HPDE6-E6E7 (cell line): ENCODE measurements at regions not wholly inside any gene's neighbourhood (a gene's known extent, or its start where the extent isn't known, plus 50 kb on each side); places are given as distances from the start of the nearest gene placed in this dataset.
"Not testable (repeated sequence)": the region's sequence is repeated elsewhere in the genome, so short reads cannot be mapped to it uniquely, and the experiment has no call there.

ENCODE experiments used
- DNase-seq: peaks from one replicate; pipeline ENCODE4 v3.0.0; 2011; ENCODE audit warnings: missing footprints; ENCODE audit errors: extremely low spot score

DNA sequence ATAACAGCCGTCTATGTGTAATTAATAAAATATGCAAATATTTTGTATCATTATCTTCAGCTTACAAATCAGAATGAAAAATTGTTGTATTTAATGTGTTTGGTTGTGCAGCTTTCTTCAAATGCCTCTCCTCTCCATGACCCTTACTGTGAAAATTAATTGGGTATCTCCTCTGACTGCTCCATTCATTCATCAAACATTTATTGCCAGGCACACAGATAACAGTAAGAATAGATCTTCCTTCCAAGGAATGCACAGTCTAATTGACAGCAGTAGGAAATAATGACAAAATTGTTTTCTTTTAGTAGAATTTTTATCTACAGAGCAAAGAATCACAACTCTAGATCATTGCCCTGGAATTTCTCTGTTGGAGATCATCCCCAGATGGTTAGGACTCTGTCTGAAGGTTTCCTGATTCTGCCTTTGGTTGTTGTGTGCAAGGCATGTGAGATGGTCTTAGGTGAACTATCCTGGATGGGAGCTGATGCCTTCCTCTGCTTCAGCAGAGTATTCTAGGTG, 395.0 kb upstream of the FAT1 start:
- no peak for DNase-seq

DNA sequence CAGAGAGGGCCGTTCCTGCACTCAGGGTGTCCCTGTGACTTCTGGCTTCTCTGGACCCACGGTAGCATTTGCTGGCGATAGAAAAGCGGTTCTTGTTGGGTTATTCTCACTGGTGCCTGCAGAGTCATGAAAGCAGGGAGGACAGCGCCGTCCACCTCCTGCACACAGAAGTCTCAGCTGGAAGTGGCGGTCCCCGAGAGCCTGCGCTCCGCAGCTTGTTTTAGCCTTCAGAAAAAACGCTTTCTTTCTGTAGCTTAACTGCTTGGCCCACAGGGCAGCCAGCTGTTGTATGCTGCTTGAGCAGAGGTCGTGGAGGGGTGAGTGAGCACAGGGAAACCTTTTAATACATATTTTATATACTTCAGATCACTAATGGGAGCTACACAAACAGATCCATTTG, 400.7 kb upstream of the FAT1 start:
- no peak for DNase-seq

DNA sequence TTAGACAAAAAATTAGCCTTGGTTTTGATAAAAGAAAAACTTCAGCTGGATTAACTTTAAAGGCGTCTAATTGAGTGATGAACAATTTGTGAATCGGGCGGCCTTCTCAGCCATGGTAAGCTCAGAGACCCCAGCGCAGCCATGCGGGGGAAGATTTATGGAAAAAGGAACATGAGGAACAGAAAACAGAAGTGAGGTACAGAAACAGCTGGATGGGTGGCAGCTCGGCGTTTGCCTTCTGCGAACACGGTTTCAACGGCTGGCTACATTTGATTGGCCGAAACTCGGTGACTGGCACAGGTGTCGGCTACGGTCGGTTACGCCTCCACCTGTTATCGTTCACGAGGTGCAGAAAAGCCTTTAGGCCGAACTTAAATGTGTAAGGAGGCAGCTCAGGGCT, 401.4 kb upstream of the FAT1 start:
- no peak for DNase-seq

DNA sequence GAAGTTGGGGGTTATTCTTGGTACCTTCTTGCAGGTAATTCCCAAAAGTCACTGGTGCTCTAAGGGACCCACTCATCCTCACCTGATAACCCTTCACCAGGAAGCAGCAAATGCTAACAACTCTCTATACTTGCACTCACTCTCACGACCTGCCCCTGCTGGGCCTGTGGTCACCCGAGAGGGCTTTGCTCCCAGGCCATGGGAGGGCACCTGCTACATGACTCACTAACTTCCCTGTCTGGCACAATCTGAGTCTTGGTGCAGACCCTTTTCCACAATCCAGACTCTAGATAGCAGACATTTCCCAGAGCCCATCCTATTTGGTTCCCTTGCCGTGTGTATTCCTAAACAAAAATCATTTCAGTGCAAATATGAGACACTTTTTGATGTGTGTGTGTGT, 403.8 kb upstream of the FAT1 start:
- no peak for DNase-seq

DNA sequence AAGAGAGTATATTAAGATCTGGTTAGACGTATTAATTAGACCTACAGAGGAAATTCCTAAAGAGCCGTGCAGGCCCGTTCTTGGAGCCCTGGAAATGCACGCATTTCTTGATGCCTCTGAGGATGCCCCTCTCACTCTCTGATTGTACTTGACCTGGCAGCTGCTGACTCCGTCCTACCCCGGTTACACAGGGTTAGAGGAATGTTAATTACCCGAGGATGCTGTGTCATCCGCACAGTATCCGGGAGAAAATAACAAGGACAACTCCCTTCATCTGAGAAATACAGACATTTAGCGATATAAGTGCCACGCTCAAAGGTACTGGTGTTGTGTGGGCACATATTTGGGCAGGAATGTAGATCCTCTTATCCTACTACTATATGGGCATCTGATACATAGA, 404.6 kb upstream of the FAT1 start:
- DNase-seq: peak; percentile 86

DNA sequence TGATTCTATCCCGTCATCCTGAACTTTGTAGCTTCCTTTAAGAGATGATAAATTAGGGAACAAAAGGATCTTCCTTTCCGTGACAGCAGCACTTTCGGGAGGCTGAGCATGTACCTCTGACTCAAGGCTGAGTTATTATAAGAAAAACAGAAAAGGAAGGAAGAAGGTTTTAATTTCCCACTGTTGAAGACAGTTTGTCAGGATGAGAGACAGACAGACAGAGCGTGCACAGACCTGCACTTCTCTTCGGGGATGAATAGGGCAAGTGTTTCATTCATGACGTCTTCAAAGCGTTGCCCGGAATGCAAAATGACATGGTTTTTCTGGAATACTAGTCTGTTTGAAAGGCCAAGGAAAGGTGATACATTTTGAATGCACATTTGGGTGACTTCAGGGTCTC, 405.3 kb upstream of the FAT1 start:
- DNase-seq: peak; percentile 46

DNA sequence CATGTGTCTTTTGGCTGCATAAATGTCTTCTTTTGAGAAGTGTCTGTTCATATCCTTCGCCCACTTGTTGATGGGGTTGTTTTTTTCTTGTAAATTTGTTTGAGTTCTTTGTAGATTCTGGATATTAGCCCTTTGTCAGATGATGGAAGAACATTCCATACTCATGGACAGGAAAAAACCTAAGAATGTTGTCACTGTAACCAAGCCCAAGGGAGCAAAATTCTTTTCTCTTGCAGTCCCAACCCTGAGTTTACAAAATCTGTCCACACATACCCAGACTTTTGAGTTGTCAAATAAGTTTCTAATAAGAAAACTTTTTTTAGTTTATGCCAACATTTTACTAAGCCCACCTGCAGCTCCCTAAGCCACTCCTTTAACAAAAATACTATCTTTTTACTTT, 408.2 kb upstream of the FAT1 start:
- not testable (repeated sequence) for DNase-seq

DNA sequence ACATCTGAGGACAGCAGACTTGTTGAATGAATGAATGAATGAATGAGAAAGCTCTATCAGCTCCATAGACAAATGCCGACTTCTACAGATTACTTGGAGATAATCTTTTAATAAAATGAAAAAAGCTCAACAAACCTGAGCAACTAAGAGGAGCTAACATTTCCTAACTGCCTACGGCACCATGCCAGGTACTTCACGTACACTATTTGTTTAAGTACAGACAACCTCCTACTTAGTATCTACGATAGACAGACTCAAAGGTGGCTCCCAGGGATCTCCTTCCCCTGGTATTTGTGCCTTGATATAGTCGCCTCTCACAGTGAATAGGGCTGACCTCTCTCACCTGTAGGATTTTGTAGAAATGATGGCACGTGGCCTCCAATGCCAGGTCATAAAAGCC, 412.2 kb upstream of the FAT1 start:
- no peak for DNase-seq

DNA sequence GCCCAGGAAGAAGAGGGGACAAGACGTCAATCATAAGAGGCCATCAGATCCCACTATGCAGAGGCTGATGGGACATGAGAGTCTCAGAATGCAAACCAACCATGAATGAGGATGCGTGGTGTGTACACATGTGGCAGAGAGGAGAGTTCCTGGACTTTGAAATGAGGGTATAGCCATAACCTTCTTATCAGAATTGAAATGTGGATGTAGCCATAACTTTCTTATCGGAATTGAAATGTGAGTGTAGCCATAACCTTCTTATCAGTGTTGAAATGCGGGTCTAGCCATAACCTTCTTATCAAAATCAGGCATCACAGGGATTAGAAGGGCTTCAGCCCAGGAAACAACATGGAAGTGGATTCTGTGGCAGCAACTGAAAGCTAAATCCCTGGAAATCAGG, 415.5 kb upstream of the FAT1 start:
- no peak for DNase-seq

DNA sequence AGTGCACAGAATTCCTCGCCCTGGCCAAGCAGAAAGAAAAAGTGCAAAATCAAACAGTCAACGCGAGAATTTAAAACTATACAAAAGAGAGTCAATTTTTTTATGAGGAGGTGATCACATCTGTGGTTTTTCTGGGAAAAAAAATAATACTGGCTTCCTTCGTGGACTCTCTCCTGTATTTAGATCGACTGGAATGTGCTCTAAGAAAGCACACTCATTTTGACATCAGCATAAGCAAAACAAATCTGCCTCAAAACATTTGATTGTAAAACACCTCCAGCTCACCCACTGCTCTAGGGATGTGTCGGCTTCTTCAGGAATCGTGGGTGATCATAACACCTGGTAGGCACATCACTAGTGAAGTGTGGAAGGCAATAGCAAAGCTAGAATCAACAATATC, 417.4 kb upstream of the FAT1 start:
- no peak for DNase-seq

DNA sequence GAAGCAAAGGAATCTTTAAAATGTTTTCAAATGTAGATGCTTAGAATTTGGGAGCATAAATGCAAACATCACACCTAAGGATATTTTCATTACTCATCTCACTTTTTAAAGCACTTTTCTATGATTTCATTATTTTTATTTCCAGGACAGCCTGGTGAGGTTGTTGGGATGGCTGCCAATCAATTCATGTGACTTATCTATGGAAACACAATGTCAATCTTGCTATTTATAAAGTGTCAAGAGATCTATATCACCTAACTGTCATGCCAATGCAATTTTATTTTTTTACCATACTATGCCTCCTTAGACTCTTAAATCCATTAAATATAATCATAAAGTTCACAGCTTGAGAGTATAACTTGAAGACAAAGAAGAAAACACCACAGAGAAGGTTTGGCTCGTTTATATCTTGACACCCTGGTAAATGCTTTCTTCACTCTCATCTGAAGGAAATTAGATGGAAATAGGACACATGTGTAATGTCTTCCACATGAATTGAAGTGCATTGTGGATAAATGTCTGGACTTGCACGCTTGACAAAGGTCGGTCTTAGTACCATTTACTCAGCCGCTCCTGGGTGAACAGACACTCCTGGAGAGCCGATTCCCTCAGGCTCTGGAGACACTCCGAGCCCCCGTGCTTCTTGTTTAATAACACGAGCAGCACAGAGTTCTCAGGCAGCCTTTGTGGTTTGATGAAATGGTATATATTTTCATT, 425.7 kb upstream of the FAT1 start:
- no peak for DNase-seq

DNA sequence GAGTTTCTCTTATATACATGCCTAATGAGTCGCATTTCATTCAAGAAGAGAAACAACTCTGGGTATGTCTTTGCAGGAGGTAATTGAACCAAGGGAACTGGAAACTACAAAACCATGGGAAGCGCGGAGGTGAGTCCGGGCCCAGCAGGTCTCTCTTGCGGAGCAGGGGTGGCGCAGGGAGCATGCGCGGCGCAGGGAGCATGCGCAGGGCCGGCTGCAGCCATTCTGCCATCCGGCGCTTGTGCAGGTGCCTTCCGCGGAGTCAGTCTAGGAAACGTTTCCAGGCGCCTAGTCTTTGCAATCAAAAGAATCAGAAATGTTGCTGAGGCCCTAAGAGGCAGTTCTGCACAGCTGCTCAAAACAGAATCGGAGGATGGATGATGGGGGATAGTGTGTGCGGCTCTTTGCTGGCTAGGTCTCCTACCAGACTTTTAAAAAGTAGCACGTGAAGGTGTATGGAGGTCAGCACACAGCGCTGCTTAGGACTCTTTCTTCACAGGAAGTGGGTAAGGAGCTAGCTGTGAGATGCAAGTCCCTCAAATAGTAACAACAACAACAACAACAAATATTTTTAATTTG, 433.8 kb upstream of the FAT1 start:
- no peak for DNase-seq

DNA sequence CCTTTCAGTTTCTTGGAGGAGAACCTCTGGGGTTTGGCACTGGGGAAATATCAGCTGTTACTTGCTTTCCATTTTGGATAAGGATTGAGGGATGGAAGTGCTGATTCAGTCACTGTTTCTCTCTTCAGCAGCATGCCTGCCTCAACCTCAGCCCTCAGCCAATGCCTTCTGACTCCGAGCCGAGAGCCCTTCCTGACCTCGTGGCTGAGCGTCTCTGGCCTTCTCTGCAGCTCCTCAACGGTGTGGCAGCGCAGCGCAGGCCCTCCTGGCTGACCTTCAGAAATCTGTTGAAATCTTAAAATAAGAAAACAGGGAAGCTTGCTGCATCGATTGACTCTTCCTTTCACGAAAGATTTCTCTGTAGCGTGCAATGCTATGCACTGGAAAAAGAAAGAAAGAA, 434.3 kb upstream of the FAT1 start:
- DNase-seq: no peak

DNA sequence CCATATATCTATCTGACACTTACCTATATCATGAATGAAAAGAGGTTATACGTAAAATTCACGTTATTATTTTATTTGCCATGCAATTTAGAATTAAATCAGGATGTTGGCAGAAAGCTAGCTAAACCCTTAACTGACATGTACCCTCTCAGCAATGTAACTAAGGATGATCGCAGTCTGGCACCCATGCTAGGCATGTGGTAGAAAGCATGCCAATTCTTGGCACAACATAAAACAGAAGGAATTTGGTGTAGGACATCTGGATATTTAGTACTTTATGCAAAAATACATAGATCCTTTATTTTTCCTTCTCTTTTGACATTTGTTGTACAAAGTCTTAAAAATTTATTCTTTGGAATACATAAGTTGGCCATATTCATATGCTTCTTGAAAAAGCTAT, 436.8 kb upstream of the FAT1 start:
- no peak for DNase-seq

DNA sequence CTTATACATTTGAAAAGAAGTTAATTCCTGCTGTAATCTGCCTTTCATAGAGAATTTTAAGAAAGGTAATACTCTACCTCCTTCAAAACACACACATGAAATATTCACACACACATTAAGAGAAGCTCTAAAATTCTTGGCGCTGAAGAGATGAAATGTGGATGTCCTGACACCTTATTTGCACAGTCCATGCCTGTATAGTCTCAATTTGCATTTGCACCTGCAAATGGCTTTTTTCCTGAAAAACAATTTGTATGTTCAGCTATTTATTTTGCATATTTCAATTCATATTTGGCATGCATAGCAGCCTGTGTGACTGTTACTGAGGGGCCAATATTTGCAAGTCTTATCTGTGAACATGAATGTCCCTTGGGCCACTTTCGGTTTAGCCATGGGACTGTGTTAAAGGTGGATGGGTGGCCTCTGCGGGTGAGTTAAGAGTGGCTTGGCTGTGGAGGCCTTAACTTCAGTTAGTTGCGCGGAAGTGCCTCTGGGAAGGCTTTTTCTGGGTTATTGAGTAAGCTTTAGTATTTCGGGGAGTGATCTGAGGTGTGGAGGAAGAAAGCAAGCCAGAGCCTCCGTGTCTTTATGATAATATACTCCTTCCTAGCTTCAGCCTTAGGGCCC, 443.3 kb upstream of the FAT1 start:
- no peak for DNase-seq

DNA sequence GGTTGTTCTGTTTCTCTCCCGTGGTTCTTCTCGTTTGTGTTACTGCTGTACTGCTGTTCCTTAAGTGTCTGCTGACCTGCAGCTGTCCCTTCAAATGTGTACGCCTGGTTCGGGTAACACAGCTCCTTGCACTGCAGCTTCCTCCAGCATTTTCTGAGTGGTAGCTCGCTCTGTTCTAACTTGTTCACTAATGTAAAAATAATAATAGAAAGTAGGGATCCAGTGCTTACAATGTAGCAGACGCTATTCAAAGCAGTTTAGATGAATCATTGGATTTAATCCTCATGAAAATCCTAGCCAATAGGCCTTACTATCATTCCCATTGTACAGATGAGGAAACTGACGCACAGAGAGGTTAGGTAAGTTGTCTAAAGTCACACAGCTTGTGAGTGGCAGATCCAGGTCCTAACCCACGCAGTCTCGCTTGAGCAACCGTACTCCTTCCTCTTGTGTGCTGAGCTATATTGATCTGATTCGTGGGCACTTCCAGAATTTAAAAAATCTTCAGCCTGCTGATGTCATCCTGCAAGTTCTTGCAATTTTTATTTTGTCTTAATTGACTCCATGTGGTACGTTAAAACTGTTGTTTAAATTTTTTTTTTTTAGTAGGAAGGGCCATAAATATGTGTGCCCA, 448.2 kb upstream of the FAT1 start:
- DNase-seq: no peak

DNA sequence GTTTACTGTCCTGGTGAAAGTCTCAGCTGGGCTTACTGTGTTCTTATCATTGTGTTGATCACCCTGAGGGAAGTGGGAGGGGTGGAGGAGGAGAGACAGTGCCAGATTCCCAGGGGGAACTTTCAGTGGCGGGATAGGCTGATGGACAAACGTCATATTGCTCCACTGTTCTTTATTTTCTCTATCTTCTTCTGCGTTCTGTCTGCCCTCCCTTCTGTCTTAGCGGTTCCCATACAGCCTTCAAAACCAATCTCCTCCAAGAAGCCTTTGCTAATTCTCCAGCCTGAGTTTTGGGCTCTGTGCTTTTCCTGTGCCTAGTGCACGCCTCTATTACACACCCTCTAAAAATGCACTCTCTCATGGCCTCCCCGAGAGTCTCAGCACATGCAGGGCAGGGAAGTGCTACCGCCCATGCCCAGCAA, 448.7 kb upstream of the FAT1 start:
- DNase-seq: no peak

DNA sequence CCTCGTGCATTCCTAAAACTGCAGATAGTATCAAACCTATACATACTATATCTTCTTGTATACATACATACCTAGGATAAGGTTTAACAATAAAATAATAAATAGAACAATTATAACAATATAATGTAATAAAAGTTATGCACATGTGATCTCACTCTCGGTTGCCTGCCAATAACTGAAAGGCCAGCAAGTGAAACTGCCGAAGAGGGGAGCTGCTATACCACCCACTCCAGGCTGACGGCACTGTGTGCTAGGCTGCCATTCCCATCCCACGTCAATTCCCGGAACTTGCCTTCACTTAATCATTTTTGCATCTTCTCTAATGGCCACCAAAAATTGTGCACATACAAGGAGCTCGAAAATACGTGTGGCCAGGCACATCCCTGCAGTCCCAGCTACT, 451.1 kb upstream of the FAT1 start:
- DNase-seq: no peak

DNA sequence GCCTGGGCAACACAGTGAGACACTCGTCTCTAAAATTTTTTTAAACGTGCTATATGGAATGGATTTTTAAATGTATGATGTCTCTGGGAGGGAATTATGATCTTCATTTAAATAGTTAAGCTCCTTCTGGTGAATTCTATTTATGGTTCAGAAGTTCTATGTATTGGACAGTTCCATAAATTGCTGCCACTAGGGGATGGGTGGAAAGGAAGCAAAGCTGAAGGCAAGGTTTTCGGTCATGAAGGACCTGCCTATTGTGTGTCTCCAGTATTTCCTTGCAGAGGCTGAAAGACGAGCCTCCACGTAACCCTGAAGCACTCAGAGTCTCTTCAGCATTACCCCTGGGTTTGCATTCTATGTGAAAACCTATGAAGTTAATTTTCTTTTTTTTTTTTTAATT, 451.5 kb upstream of the FAT1 start:
- no peak for DNase-seq

DNA sequence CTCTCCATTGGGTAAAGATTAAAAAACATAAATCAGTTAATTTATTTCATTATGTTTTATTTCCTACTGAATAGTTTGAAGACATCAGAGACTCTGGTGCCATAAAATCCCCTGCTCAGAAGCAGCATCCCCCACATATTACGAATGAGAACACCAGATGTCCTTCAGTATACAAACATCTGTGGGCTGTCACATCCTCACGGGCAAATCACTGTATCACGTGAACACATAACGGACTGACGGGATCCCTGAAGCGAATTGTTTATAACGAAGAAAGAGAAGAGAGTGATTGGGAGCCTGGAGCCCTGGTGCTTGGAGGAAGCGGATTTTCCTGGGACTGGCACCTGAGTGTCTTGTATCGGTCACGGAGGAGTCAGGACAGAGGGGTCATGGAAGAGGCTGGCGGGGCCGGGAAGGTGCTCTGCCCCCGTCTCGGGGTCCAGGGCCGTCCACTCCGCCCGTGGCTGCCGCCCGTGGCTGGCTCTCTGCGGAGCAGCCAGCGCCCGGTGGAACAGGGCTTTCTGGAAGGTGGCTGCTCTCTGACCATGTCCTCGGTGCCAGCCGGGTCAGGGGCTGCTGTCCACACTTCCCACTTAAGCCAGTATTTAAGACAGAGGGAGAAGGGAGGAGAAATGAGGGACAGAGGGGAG, 452.7 kb upstream of the FAT1 start:
- no peak for DNase-seq

DNA sequence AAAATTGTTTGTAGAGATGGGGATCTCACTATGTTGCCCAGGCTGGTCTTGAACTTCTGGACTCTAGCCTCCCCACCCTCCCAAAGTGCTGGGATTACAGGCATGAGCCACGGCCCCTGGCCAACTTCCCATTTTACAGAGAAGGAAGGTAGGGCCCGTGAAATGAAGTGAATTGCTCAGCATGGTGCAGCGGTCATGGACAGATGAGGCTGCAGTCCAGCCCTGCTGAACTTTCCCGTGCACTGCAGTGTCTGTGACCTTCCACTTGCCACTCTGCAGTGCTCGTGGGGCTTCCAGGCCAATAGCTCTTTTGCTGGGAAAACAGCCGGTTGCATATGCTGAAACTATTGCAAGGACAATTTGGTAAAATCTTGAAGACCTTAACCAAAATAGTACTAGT, 454.4 kb upstream of the FAT1 start:
- no peak for DNase-seq

DNA sequence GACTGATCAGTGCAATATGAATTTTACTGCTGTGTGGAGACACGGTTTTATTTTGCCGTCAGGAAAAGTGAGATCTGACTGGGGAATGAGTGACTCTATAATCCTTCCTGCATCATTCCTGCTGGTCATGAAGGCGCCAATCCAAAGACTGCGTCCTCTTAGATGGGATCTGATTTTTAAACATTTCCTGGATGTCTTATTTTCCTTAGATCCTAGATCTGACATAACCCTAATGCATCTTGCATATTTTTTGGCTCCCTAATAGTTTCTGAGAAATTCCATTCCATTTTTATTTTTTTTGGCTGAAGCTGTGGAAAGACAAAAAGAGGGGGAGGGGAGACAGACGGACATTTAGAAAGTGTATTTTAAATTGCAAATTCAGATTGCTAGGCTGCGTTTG, 454.9 kb upstream of the FAT1 start:
- no peak for DNase-seq
